B cell (primary cell): ENCODE measurements at regions not wholly inside any gene's neighbourhood (a gene's known extent, or its start where the extent isn't known, plus 50 kb on each side); places are given as distances from the start of the nearest gene placed in this dataset.

Experiments used
- ATAC-seq: fragments of 200-7000 bp; cut with Tn5 transposase; one replicate; pipeline ENCODE4 v1.10.0; 2021; ENCODE audit warnings: low read depth, mild to moderate bottlenecking, moderate number of reproducible peaks, moderate library complexity
- CTCF ChIA-PET: fragments of 350-600 bp; sonication (Branson Sonifier 250); formaldehyde crosslinking; loops from one replicate; lab custom pipeline; 2021; ENCODE audit warnings: antibody characterized with exemption, inconsistent platforms; lab: Charles Lee
- POLR2A ChIA-PET: fragments of 350-600 bp; sonication (Branson Sonifier 250); formaldehyde crosslinking; loops from one replicate; lab custom pipeline; 2021; ENCODE audit warnings: antibody characterized with exemption; lab: Charles Lee
- DNase-seq: peaks from one replicate; pipeline ENCODE4 v3.0.0; 2013
- H2AFZ ChIP-seq: 2 replicates; pipeline ENCODE4 v1.6.1; 2012; ENCODE audit warnings: mild to moderate bottlenecking, low read depth, low read length; ENCODE audit not compliant: insufficient read depth, poor library complexity, severe bottlenecking
- H3K27ac ChIP-seq, 2 donors: 1 replicate in 1 of 2; 2 replicates in 1 of 2; pipeline ENCODE4 v1.5.1; 2012 to 2013; ENCODE audit warnings: low read length in 2 of 2, mild to moderate bottlenecking in 2 of 2, moderate library complexity in 1 of 2
- H3K27me3 ChIP-seq, 4 experiments: fragments of 200-600 bp in 1 of 4; sonication (generic) in 1 of 4; replicated peaks in 1 of 4; 1 replicate in 2 of 4; 2 replicates in 2 of 4; pipeline versions ENCODE4 v1.6.1 to v1.7.0; 2013 to 2016; ENCODE audit warnings: low read length in 3 of 4, mild to moderate bottlenecking in 2 of 4, mixed read lengths in 1 of 4, moderate library complexity in 1 of 4; ENCODE audit not compliant: insufficient read depth in 4 of 4, control insufficient read depth in 3 of 4; ENCODE audit errors: control extremely low read depth in 1 of 4
- H3K36me3 ChIP-seq, 2 experiments: replicated peaks in 1 of 2; 1 replicate in 1 of 2; 2 replicates in 1 of 2; pipeline versions ENCODE4 v1.6.1 to v1.7.1; 2013; ENCODE audit warnings: low read length in 1 of 2; ENCODE audit not compliant: insufficient read depth in 2 of 2, control insufficient read depth in 1 of 2; ENCODE audit errors: control extremely low read depth in 1 of 2, extremely low read depth in 1 of 2
- H3K4me1 ChIP-seq, 2 donors: fragments of 200-600 bp in 1 of 2; sonication (generic) in 1 of 2; 1 replicate in 1 of 2; 2 replicates in 1 of 2; pipeline versions ENCODE4 v1.5.1 to v1.6.1; 2013 to 2017; ENCODE audit warnings: low read length in 2 of 2; ENCODE audit not compliant: control insufficient read depth in 2 of 2, insufficient read depth in 2 of 2
- H3K4me2 ChIP-seq: replicated peaks from 2 replicates; pipeline ENCODE3; 2012; ENCODE audit warnings: mild to moderate bottlenecking, low read depth, low read length; ENCODE audit not compliant: poor library complexity, severe bottlenecking
- H3K4me3 ChIP-seq, 5 experiments: fragments of 200-600 bp in 1 of 5; sonication (generic) in 1 of 5; 1 replicate in 3 of 5; 2 replicates in 2 of 5; pipeline versions ENCODE4 v1.5.1 to v1.7.0; 2011 to 2016; ENCODE audit warnings: low read length in 4 of 5, mild to moderate bottlenecking in 4 of 5, low read depth in 2 of 5, control low read depth in 1 of 5, moderate library complexity in 1 of 5; ENCODE audit not compliant: insufficient read depth in 1 of 5; ENCODE audit errors: control extremely low read depth in 1 of 5, extremely low read depth in 1 of 5
- H3K79me2 ChIP-seq: fragments of 200-600 bp; sonication (generic); one replicate; pipeline ENCODE4 v1.6.0; 2016; ENCODE audit warnings: low read length; ENCODE audit not compliant: control insufficient read depth, insufficient read depth
- H3K9ac ChIP-seq: fragments of 200-600 bp; sonication (generic); 2 replicates; pipeline ENCODE4 v1.6.1; 2017; ENCODE audit warnings: mild to moderate bottlenecking, low read length, moderate library complexity
- H3K9me3 ChIP-seq, 3 donors: one replicate each; pipeline versions ENCODE4 v1.6.1 to v1.7.1; 2013; ENCODE audit warnings: low read length in 2 of 3; ENCODE audit not compliant: control insufficient read depth in 2 of 3, insufficient read depth in 1 of 3; ENCODE audit errors: control extremely low read depth in 1 of 3
- H4K20me1 ChIP-seq: 2 replicates; pipeline ENCODE4 v1.6.0; 2012; ENCODE audit warnings: mild to moderate bottlenecking, low read length; ENCODE audit not compliant: insufficient read depth, control insufficient read depth, poor library complexity, severe bottlenecking
- H3K27ac Mint-ChIP-seq: one replicate; pipeline ENCODE4 v1.8.0; 2021; ENCODE audit warnings: mixed read lengths
- H3K27me3 Mint-ChIP-seq: one replicate; pipeline ENCODE4 v1.8.0; 2021; ENCODE audit warnings: mixed read lengths
- H3K4me1 Mint-ChIP-seq: one replicate; pipeline ENCODE4 v1.8.0; 2021; ENCODE audit warnings: mixed read lengths
- H3K4me3 Mint-ChIP-seq: one replicate; pipeline ENCODE4 v1.8.0; 2021; ENCODE audit warnings: mixed read lengths
- H3K9me3 Mint-ChIP-seq: one replicate; pipeline ENCODE4 v1.8.0; 2022; ENCODE audit warnings: mixed read lengths; ENCODE audit not compliant: insufficient read depth
- CTCF ChIP-seq: fragments of 200-600 bp; IDR thresholded peaks from one replicate; pipeline ENCODE4 v1.8.0; 2022; ENCODE audit warnings: antibody characterized with exemption, mild to moderate bottlenecking
- EZH2 ChIP-seq: IDR thresholded peaks from 2 replicates; pipeline ENCODE4 v1.6.1; 2012; ENCODE audit warnings: borderline replicate concordance, low read depth, mild to moderate bottlenecking, moderate library complexity, low read length; ENCODE audit not compliant: insufficient read depth, poor library complexity, severe bottlenecking
- WGBS: methylation state at CpG from one replicate; pipeline ENCODE4 v1.1.5; 2013; ENCODE audit warnings: missing lambda C conversion rate; ENCODE audit not compliant: insufficient coverage; 5-methylcytosine and 5-hydroxymethylcytosine counted together
- intact Hi-C: fragments of 100-400 bp; cut with micrococcal nuclease; formaldehyde crosslinking; loops from one replicate; pipeline ENCODE4 v1.10.0; 2022

DNA sequence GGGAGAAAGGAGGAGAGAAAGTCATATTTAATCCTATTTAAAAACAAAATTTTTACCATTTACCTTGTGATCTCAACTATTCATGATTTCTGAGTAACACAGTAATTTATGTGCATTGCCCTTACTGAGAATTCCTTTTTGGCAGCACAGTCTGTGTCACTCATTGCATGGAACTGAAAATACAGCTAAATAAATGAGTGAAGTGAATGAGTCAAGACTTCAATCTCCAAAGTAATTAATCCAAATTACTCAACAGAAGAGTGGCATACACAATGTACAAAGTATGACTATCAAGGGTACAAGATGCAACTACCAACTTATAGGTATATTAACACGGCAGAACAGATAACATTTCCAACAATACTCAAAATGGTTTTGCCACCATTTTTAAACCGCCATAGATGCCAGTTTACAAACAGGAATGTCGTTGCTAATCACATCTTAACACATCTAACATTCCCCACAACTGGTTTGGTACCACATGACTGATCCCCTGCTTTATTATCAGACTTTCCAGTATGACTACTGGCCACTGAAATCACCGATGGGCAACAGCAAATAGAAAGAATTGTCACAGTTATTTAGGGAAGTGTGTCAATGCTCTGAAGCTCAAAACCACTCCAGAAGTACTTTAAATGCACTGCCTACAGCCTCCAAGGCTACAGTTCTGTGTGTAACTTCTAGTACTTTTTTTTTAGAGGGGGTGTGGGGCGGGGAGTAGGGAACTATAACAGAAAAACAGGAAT is 410.4 kb downstream of the SHQ1 start:
- no peak for ATAC-seq
- Histone ChIP-seq H3K36me3 (peaks cover 2 to 8% of the 10 kb centered on the region in 2 experiments), H3K4me1 (peaks cover 37 to 44% of the 10 kb centered on the region in 2 donors), H2AFZ (no peak overlapping the region), H3K9me3 (no peaks in the 10 kb centered on the region), H3K79me2 (peaks cover 99% of the 10 kb centered on the region), H3K4me2 (no peak overlapping the region), H3K27me3 (no peaks in the 10 kb centered on the region), H3K4me3 (no peak overlapping the region), H3K9ac (no peak overlapping the region), H4K20me1 (peaks cover 82% of the 10 kb centered on the region), H3K27ac (no peak overlapping the region)
- Mint-ChIP-seq H3K4me3 (no peak overlapping the region), H3K27ac (no peak overlapping the region), H3K27me3 (no peaks in the 10 kb centered on the region), H3K9me3 (no peaks in the 10 kb centered on the region), H3K4me1 (peaks cover 68% of the 10 kb centered on the region)
- CTCF ChIA-PET: interaction anchor here (0.5 kb wide), 1 partner anchor 141 kb away, joined by 3 read pairs; no protein-coding TSS in a partner anchor
- POLR2A ChIA-PET: interaction anchor here (0.7 kb wide), 1 partner anchor 9 kb away, joined by 3 read pairs; no protein-coding TSS in a partner anchor
- TF ChIP-seq CTCF: no peak
- TF ChIP-seq EZH2: no peak
- intact Hi-C loops: no loop called here
- WGBS: 86% methylated on average over 3 of the region's 5 CpGs
- DNase-seq: no peak

DNA sequence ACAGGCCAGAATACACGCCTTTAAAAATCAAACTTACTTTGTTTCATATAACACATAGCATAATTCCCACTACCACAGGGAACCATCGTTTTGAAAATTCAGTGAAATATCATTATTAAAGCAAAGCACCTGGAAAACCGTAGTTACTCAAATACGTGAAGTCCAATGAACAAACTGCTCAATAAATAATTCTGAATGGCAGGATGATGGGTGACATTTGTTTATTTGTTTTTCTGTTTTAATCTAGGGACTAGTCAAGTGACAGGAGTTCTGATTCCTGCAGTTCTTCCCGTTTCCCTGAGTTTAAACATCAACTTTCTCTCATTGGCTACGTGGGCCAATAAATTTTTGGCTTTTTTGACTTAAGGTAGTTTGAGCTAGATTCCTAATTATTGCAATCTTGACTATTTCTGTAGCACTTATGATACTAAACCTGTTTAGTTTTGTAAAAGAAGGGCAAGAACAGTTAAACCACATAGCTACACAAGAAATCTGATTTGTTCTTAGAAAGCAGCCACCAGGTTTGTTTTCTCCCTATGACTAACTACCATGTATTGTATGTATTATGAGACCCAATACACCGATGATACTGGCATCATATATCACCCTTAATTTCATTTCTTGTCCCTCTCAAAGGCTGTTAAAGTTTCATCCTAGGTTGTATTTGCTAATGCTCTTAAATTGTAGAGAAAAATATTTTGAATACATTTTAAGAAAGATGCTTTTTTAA is 411.2 kb downstream of the SHQ1 start:
- ATAC-seq (no peak), DNase-seq (no peak)
- no peak for TF ChIP-seq EZH2
- no peak for TF ChIP-seq CTCF
- ChIA-PET CTCF (no interaction called here), POLR2A (interaction anchor here (0.7 kb wide), 1 partner anchor 8 kb away, joined by 3 read pairs; no protein-coding TSS in a partner anchor)
- H3K9ac ChIP-seq: no peak overlapping the region
- WGBS: 0% methylated on average over 1 of the region's 7 CpGs
- H3K27me3 Mint-ChIP-seq: no peaks in the 10 kb centered on the region
- no peaks in the 10 kb centered on the region for H3K27me3 ChIP-seq
- H3K36me3 ChIP-seq: peaks cover 2 to 14% of the 10 kb centered on the region in 2 experiments
- peaks cover 35 to 45% of the 10 kb centered on the region in 2 donors for H3K4me1 ChIP-seq
- no peak overlapping the region for H2AFZ ChIP-seq
- peaks cover 99% of the 10 kb centered on the region for H3K79me2 ChIP-seq
- H3K9me3 ChIP-seq: no peaks in the 10 kb centered on the region
- no peak overlapping the region for H3K4me2 ChIP-seq
- no peaks in the 10 kb centered on the region for H3K9me3 Mint-ChIP-seq
- no peak overlapping the region for H3K27ac Mint-ChIP-seq
- H4K20me1 ChIP-seq: peaks cover 82% of the 10 kb centered on the region
- H3K27ac ChIP-seq: no peak overlapping the region
- intact Hi-C loops: no loop called here
- no peak overlapping the region for H3K4me3 Mint-ChIP-seq
- no peak overlapping the region for H3K4me3 ChIP-seq
- H3K4me1 Mint-ChIP-seq: peaks cover 70% of the 10 kb centered on the region
